NCI-H345 treated with DMSO at 0.1 percent for 48 hours (cell line): ENCODE measurements at regions not wholly inside any gene's neighbourhood (a gene's known extent, or its start where the extent isn't known, plus 50 kb on each side); places are given as distances from the start of the nearest gene placed in this dataset.
"Not testable (repeated sequence)": the region's sequence is repeated elsewhere in the genome, so short reads cannot be mapped to it uniquely, and the experiment has no call there.

Experiments used
- DNase-seq: peaks from one replicate; lab custom pipeline; 2025; ENCODE audit not compliant: unreplicated experiment; lab: John Stamatoyannopoulos, UW

DNA sequence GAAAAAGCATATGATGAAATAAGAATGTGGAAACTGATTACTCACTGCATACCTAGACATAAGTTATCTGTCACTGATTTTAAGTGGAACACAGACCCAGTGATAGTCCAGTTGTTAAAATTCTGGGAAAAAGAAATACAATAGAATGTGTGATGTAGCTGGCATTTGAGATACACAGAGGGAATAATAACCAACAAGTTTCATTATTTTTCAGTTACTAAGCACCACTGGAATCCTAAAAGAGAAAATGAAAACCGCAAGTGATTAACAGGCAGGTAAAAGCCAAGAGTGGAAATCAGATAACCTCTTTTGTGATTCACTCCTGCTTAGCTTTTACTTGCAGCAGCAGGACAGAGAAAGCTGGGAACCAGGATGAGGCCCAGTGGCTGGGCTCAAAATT, 994.0 kb upstream of the SEMA6A start:
- no peak for DNase-seq

DNA sequence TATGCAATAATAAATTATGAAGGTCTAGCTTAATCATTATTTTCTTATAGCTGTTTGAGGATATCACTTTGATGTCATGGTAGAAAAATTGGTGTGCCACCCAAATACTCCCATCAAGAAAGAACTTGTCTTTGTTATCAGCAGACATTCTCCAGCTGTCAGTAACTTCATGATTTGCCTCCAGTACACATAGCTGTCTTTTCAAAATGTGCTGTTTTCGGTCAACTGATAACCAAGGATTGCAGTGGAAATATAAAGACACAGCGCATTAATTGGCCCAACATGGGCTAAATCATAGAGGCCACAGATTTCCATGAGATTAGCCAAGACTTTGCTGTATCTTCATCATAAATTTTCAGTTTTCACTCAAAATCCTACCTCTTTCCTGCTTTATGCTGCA, 993.5 kb upstream of the SEMA6A start:
- no peak for DNase-seq

DNA sequence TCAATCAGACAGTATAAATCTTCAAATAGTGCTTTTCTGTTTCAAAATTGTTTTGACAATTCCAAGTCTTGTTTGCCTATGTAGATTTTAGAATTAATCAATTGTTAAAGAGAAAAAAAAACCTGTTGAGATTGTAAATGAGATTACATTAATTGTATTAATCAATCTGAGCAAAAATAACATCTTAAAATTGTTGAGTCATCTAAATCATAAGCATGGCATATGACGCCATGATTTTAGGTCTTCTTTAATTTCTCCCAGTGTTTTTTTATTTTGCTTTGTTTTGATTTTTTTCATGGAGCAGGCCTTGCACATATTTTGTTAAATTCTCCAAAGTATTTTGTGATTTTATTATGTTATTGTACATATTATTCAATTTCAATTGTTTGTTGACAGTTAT, 988.0 kb upstream of the SEMA6A start:
- no peak for DNase-seq

DNA sequence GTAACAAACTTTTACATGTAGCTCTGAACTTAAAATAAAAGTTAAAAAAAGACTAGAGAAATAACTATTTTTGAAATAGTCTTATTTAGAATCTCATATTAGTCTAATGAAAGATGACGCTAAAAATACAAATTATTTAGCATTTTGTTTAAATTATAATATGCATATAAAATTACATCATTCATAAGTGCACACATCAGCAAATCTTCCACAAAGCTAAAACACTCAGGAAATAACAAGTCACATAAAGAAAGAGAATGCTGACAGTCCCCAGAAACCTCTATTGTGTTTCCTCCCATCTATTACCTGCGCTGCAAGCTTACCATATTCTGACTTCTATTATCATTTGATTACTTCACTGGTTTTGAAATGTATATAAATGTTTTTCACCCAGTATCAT, 986.9 kb upstream of the SEMA6A start:
- DNase-seq: no peak

DNA sequence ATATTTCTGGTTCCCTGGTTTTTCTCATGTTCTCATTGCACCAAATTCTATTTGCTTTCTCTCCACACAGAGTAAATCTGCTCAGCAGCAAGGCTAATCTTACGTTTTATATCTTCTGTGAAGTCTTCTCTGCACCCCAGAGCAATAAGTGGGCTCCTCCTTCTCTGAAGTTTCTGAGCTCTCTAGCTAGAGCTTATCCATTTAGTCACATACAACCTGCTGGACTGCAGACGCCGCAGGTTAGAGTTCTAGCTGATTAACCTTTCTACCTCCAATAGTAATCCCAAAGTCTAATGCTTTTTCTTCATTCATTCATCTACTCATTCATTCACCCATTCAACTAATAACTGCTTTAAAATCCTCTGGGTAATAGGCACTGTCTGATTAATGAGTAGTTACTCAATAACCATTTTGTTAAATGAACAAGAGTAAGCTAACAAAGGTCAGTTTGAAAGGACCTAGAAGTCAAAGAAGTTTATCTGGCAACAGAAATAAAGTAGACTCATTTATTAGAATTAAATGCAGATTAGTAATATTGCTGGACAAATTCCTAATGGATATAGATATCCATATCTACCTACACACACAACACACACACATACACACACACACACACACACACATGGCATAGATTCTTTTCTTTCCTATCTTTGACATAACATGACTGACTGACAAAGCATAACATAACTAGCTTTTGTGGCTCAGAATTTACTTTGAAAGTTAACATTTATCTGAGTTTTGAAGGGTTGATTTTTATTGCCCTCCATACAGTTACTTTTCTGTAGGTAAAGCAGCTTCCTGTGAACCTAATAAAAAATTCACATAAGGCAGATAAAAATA, 984.6 kb upstream of the SEMA6A start:
- no peak for DNase-seq

DNA sequence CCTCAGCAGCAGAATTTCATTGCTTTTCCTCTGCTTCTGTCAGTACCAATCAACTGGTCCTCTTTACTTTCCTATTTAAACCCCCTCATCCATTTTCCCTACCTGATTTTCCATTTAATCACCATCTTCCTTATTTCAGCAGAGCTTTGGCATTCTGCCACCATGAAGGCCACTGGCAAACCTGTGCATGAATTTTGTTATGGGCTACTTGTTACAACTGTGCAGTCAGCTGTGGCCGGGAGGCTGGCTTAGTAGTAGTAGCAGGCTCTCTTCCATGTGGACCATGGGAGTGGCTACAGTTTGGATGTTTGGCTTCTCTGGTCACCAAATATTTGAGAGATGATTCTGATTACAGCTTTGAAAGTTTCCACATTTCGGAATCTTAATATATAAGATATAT, 976.6 kb upstream of the SEMA6A start:
- DNase-seq: no peak

DNA sequence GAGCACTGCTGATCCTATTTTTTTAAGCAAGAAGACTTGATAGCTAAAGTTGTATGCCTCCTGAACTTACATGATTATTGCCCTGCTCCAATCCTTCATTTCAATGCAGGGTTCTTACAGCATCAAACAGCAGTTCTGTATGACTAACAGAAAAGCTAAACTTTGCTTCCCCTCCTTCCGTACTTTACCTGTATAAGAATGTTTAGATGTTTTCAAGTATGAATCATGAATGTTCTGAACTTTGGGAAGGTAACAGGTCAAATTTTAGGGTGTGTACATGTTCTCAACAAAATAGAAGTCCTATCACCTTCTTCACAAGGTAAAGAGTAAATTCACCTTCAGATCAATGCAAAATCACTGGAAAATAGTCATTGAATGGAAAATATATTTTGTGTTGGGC, 972.6 kb upstream of the SEMA6A start:
- DNase-seq: no peak

DNA sequence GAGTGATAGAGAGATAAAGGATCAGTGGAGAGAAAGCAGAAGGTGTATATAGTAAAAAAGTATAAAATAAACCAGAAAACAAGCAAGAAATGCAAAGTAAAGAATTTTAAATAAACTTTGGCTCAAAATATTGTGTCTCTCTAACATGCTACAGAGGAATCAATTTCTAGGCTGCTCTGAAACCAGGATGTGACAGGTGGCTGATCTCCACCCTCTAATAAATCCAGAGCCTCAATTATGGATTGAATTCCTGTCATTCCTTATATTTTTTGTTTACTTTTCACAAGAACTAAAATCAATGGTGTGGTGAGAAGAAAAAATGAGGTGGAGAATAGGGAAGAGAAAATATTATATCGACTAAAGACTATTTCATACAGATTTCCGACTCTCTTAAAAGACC, 965.1 kb upstream of the SEMA6A start:
- no peak for DNase-seq

DNA sequence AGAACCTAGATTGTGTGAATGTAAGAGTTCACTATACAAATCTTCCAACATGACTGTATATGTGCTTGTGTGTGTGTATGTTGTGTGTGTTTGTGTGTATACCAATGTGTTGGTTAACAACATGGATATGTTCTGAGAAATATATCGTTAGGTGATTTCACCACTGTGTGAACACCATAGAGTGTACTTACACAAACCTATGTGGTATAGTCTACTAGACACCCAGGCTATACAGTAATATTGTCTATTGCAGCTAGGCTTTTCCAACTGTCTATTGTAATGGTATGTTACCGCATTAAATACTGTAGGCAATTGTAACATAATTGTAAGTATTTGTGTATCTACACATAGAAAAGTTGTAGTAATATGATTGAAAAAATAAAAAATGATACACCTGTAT, 959.2 kb upstream of the SEMA6A start:
- no peak for DNase-seq

DNA sequence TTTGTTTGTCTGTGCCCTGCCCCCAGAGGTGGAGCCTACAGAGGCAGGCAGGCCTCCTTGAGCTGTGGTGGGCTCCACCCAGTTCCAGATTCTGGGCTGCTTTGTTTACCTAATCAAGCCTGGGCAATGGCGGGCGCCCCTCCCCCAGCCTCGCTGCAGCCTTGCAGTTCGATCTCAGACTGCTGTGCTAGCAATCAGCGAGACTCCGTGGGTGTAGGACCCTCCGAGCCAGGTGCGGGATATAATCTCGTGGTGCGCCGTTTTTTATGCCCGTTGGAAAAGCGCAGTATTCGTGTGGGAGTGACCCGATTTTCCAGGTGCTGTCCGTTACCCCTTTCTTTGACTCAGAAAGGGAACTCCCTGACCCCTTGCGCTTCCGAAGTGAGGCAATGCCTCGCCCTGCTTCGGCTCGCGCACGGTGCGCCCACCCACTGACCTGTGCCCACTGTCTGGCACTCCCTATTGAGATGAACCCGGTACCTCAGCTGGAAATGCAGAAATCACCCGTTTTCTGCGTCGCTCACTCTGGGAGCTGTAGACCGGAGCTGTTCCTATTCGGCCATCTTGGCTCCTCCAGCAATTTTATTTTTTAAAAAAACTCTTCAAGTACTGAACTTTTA, 958.5 kb upstream of the SEMA6A start:
- not testable (repeated sequence) for DNase-seq

DNA sequence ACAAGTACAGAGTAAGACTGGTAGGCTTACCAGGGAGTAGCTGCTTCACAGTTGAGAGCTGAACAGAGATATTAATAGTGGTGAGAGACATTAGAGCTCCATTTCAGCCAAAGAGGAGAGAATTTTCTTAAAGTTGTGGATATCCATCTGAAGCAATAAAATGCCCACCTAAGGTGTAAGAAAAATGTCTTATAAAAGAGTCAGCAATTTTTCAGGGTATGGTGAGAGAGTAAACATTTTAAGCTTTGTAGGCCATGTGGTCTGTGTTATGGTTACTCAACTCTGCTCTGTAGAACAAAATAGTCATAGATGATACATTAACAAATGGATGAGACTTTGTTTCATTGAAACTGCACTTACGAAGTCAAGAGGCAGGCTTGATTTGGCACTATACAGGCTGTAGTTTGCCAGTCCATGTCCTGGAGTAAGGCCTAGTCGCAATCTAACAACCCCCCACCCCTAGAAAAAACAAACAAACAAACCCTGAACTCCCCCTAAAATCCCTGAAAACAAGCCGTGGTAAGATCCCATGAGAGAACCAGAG, 945.4 kb upstream of the SEMA6A start:
- DNase-seq: no peak

DNA sequence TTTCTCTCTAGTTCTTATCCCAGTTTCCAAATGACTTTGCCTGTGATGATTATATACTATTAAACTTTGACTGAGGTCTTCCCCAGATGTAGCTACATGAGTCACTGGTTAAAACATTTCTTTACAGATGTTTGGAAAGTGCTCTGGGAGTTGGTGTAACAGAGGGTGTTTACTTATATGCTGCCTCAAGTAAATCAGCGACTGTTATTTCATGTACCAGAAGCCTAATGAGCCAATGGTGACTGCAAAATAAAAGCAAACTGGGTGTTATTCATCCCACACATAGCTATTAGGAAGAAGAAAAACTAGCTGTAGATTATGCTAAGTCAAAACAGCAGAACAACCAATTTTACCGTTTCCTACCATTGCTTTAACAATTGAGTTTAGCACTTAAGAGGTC, 929.7 kb upstream of the SEMA6A start:
- no peak for DNase-seq

DNA sequence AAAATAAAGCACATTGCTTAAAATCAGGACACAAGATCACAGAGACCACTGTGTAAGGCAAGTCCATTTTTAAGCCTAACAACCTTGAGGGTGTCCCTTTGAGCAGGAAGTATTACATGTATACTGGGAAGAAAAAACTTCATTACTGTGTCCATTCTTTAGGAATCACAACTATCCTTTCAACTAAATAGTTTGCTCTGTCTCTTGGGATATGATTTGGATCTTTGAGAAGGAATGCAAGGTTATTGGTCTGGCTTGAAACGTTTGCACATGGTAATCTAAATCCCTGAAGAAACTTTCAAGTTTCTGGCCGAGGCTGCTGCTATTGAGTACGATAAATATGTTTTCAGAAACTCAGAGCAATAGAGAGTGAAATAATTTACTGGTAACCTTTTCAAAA, 923.0 kb upstream of the SEMA6A start:
- no peak for DNase-seq

DNA sequence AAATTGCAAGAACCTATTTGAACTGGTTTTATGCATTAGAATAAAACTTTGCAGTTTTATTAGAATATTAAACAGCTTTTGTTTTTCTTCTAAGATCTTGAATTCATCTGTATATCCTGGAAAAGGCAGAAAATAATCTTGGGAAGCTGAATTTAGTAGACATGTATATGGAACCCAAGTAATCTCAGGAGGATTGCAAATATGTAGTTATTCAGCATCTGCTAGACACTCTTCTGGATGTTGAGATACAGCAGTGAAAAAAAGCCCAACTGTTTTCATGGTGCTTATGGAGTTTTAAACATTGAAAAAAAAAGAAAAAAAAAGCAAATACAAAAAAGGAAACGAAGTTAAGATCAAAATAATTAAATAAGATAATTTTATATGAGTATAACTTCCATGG, 922.2 kb upstream of the SEMA6A start:
- no peak for DNase-seq

DNA sequence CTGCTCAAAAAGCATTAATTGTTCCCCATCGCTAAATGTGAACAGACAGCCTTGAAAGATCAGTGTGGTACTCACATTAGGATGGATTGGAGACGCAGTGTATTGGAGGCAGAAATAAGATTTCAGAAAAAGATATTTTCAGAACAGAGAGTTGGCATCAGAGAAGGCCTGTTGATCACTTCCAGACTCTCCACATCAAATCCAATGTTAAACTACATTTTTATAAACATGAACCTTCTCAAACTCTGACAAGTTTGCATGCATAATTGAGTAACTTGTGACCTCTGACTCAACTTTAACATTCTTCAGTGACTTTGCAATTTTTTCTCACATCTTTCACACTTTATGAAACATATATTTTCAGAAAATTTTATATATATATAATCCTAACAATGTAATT, 919.6 kb upstream of the SEMA6A start:
- no peak for DNase-seq

DNA sequence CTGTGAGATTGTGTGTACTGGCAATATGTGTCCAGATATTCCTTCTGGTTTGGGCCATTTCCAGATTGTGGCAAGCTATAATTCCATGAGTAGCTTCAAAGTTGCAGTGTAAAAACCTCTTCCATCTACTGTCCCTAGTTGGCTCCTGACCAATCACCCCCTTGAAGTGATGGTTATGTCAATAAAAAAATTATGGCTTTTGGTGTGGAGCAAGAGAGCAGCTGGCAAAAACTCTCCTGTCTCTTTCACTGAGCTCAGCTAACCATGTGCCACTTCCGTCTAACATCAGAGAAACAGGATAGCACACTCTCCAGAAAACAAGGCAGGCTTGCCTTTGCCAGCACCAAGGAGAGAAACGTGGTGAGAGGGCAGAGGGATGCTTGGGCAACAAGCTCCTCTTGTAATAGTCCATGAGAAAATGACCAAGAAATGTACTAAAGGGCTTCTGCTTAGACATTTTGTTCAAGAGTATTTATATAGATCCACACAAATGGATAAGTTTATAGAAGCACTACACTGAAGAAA, 914.4 kb upstream of the SEMA6A start:
- DNase-seq: no peak

DNA sequence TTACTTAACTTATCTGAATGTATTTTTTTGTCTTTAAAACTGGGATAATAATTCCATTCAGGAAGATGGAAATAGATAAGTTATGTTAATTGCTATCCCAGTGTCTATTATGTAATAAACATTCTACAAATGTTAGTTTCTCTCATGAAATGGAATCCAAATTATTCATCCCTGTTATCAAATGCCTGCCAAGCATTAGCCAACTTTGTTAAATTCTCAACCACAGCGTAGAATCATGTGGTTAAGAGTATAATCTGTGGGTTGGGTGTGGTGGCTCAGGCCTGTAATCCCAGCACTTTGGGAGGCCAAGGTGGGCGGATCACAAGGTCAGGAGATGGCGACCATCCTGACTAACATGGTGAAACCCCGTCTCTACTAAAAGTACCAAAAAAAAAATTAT, 912.9 kb upstream of the SEMA6A start:
- DNase-seq: no peak

DNA sequence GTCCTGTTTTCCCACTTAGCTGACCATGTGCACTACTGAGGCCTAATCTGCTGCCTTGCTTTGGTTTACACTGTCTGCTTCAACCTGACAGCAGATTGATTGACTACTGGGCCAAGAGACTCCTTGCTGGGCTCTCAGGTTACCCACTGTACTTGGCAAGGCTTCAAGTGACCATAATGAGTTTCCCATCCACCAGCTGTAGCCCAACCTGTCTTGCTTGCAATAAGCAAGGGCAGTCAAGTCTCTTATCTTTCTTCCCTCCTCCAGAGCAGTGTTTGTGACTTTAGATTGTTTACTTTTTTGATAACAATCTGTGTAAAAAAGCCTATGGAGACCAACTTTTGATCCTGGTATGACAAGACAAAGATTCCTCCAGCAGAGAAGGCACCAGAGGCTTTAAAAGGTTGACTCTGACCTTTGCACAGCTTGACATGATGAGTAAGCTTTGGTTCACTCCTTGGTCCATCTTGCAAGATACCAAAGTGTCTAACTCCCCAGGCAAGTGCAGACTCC, 912.3 kb upstream of the SEMA6A start:
- no peak for DNase-seq

DNA sequence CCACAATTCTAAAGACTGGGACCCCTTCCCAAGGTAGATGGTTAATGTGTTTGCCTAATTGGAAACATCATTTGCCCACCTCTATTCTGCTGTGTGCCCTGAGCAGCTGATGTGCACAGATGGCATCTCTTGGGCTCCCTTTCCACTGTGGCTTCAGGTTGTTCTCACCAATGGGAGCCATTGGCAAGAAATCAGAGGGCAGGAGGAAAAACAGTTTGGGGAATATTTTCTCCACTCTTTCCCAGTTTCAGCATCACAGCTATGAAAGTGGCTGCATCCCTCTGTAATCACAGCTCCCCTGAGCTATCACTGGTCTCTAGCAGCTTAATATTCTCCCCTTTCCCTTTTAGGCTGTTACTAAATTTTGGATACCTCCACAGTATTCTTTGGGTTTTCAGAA, 911.6 kb upstream of the SEMA6A start:
- DNase-seq: no peak

DNA sequence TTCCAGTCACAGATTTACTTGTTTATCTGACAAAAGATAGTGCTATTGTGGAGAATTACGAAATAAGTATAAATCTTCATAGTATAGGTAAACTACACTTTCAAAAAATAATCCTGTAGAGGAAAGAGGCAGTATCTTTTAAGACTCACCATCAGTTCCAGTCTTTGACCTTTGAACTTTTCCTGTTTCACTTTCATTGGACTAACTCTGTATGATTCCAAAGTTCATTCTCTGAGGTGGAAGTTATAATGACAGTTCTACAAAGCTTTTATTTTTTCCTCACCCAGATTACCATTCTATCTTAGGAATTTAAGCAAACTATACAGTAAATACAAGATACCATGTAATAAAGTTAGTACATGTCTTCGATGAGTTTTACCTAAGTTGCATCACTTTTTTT, 901.3 kb upstream of the SEMA6A start:
- DNase-seq: no peak

DNA sequence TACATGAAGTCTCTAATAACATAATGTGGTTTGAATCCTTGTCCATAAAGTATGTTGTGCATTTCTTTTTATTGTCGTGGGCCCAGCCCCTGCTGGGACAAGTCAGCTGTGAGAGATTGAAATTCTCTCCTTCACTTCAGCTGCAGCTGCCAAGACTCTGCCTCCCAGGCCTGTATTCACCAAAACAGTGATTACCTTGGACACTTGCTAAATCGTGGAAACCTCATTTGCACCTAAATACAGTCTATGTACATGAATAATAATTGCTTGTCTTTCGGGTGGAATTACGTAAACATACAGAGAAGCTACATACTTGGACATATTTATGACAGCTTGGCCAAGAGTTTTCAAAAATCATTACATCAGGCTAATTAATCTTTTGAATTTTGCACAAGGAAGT, 898.5 kb upstream of the SEMA6A start:
- no peak for DNase-seq

DNA sequence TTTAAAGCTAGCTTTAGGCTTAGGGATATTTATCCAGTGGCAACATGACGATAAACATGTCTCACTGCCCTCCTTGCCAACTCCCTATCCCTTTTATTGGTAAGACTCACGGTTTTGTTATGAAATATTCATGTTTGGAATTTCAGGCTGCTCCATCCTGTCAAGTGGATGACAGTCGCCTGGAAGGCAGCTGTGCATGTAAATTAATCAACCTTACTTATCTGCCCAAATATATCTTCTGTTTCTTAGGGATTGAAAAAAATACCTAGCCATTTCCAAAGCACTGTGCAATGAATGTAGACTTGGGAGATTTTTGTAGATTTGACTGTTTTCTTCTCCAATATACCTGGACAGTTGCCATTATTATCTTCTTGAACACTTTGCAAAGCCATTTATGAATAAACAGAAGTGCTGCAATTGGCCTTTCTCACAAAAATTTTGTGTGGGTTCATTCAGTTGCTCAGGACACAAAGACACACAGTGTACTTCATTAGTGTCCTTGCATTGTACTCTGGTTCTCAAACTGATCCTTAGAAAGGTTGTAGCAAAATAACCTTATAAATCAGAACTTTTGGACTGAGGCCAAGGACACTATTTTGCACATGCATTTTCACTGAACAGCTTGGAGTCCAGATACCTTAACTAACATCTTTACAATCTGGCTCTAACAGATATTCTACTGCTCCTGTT, 889.4 kb upstream of the SEMA6A start:
- no peak for DNase-seq
